ENCODE measurements at regions not wholly inside any gene's neighbourhood (a gene's known extent, or its start where the extent isn't known, plus 50 kb on each side); places are given as distances from the start of the nearest gene placed in this dataset.

DNA sequence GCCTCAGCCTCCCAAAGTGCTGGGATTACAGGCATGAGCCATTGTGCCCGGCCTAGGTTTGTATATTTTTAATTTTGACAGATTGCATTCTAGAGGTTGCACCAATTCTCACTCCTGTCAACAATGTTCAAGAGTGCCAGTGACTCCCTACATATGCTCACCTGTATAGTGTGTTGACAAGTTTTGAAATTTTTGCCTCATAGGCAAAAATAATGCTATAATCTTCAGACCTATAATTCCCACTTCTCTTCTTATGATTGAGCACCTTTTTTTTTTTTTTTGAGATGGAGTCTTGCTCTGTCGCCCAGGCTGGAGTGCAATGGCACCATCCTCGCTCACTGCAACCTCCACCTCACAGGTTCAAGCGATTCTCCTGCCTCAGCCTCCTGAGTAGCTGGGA lies 139.7 kb downstream of the EVX1 start:
- Histone ChIP-seq H3K4me1 (replicated peaks in 1 of 4; ENCODE audit: control insufficient read depth in 3 of 4, insufficient read depth in 4 of 4, low read length in 3 of 4) (no peaks in the 10 kb centered on the region), H2BK120ac (replicated peaks; ENCODE audit: low read depth, low read length) (no peak overlapping the region), H2BK20ac (ENCODE audit: low read length) (no peak overlapping the region), H4K5ac (ENCODE audit: insufficient read length, low read depth, low read length) (no peak overlapping the region), H2BK12ac (ENCODE audit: low read depth, low read length) (no peak overlapping the region), H2AK5ac (ENCODE audit: low read depth, low read length) (no peak overlapping the region), H3K27me3 (replicated peaks in 1 of 4; ENCODE audit: control insufficient read depth in 3 of 4, extremely low read depth in 1 of 4, insufficient read depth in 3 of 4, low read length in 3 of 4) (no peaks in the 10 kb centered on the region), H3K14ac (ENCODE audit: insufficient read length) (no peak overlapping the region), H3K56ac (replicated peaks; ENCODE audit: insufficient read length, low read depth, low read length) (no peak overlapping the region), H4K8ac (ENCODE audit: extremely low read depth, insufficient read depth, low read length) (no peak overlapping the region), H3K9me3 (ENCODE audit: insufficient read depth in 2 of 2, low read depth in 1 of 2, low read length in 1 of 2) (no peaks in the 10 kb centered on the region), H3K9ac (replicated peaks in 1 of 4; ENCODE audit: extremely low read depth in 1 of 4, low read depth in 3 of 4, low read length in 3 of 4) (no peak overlapping the region), H2BK15ac (ENCODE audit: low read length) (no peak overlapping the region), H4K20me1 (replicated peaks in 1 of 2; ENCODE audit: control insufficient read depth in 1 of 2, insufficient read depth in 2 of 2, low read length in 2 of 2) (no peaks in the 10 kb centered on the region), H3K79me1 (ENCODE audit: low read depth, low read length) (no peaks in the 10 kb centered on the region), H2BK5ac (ENCODE audit: low read depth, low read length) (no peak overlapping the region), H3K79me2 (ENCODE audit: control insufficient read depth in 1 of 2, insufficient read depth in 2 of 2, low read length in 2 of 2) (no peaks in the 10 kb centered on the region), H3K23me2 (ENCODE audit: low read depth, low read length) (no peaks in the 10 kb centered on the region), H3K4ac (replicated peaks; ENCODE audit: insufficient read length, low read depth, low read length) (no peak overlapping the region), H3K18ac (ENCODE audit: extremely low read depth, low read length) (no peak overlapping the region), H4K91ac (replicated peaks; ENCODE audit: insufficient read length, low read length) (no peak overlapping the region), H3K4me3 (ENCODE audit: extremely low read depth in 1 of 4, insufficient read depth in 2 of 4, low read depth in 3 of 4, low read length in 4 of 4) (no peak overlapping the region), H3K36me3 (ENCODE audit: control insufficient read depth in 2 of 4, insufficient read depth in 4 of 4, low read length in 3 of 4) (no peaks in the 10 kb centered on the region), H3K27ac (ENCODE audit: low read depth, low read length) (no peak overlapping the region), H2AFZ (ENCODE audit: low read length) (no peak overlapping the region), H3K4me2 (ENCODE audit: insufficient read depth in 1 of 2, low read depth in 2 of 2, low read length in 2 of 2) (no peak overlapping the region), H3K23ac (ENCODE audit: insufficient read length) (no peak overlapping the region)
- FAIRE-seq: no peak
- DNase-seq (ENCODE audit: low read depth in 1 of 2, low spot score in 2 of 2): no peak
- CTCF ChIA-PET (ENCODE audit: partially characterized antibody): no interaction called here
- POLR2A ChIA-PET (ENCODE audit: partially characterized antibody): no interaction called here
- WGBS, 2 experiments (ENCODE audit: extremely low coverage in 1 of 2, insufficient coverage in 1 of 2, insufficient read length in 1 of 2, insufficient replicate concordance in 2 of 2, low coverage in 1 of 2, low lambda C conversion rate in 2 of 2, missing lambda C conversion rate in 1 of 2): 97% methylated on average over 3 of the region's 4 CpGs; no CpG with 5 or more reads in 1 of the 2 experiments
- TF ChIP-seq JUND (IDR thresholded peaks at IDR 0.05; ENCODE audit: low read length) (no peak), FOSL1 (IDR thresholded peaks at IDR 0.05; ENCODE audit: insufficient read depth, low read depth, low read length) (no peak), BRCA1 (IDR thresholded peaks at IDR 0.05; ENCODE audit: low read depth, low read length) (no peak), HDAC6 (IDR thresholded peaks at IDR 0.05; ENCODE audit: low read depth, low read length) (no peak), KDM4A (IDR thresholded peaks at IDR 0.05; ENCODE audit: low read depth, low read length, severe bottlenecking) (no peak), SP1 (IDR thresholded peaks at IDR 0.05; ENCODE audit: low read depth, low read length) (no peak), SIN3A (conservative IDR thresholded peaks at IDR 0.05 in 1 of 2, IDR thresholded peaks at IDR 0.05 in 1 of 2; ENCODE audit: low read depth in 1 of 2, low read length in 2 of 2) (no peak)
- TF ChIP-seq, protein P1, sequence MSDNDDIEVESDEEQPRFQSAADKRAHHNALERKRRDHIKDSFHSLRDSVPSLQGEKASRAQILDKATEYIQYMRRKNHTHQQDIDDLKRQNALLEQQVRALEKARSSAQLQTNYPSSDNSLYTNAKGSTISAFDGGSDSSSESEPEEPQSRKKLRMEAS (IDR thresholded peaks at IDR 0.05): no peak
- TF ChIP-seq, protein P2, sequence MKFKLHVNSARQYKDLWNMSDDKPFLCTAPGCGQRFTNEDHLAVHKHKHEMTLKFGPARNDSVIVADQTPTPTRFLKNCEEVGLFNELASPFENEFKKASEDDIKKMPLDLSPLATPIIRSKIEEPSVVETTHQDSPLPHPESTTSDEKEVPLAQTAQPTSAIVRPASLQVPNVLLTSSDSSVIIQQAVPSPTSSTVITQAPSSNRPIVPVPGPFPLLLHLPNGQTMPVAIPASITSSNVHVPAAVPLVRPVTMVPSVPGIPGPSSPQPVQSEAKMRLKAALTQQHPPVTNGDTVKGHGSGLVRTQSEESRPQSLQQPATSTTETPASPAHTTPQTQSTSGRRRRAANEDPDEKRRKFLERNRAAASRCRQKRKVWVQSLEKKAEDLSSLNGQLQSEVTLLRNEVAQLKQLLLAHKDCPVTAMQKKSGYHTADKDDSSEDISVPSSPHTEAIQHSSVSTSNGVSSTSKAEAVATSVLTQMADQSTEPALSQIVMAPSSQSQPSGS (IDR thresholded peaks at IDR 0.05; ENCODE audit: low read length): no peak
- TF ChIP-seq, protein P3, sequence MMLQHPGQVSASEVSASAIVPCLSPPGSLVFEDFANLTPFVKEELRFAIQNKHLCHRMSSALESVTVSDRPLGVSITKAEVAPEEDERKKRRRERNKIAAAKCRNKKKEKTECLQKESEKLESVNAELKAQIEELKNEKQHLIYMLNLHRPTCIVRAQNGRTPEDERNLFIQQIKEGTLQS (IDR thresholded peaks at IDR 0.05; ENCODE audit: insufficient read depth, low read depth, low read length): no peak
- TF ChIP-seq, protein P4, sequence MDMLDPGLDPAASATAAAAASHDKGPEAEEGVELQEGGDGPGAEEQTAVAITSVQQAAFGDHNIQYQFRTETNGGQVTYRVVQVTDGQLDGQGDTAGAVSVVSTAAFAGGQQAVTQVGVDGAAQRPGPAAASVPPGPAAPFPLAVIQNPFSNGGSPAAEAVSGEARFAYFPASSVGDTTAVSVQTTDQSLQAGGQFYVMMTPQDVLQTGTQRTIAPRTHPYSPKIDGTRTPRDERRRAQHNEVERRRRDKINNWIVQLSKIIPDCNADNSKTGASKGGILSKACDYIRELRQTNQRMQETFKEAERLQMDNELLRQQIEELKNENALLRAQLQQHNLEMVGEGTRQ (IDR thresholded peaks at IDR 0.05; ENCODE audit: low read length): no peak
